GM19025 (cell line): ENCODE measurements at regions not wholly inside any gene's neighbourhood (a gene's known extent, or its start where the extent isn't known, plus 50 kb on each side); places are given as distances from the start of the nearest gene placed in this dataset.

Source experiments
- ATAC-seq: cut with Tn5 transposase; IDR thresholded peaks from one replicate; pipeline ENCODE4 v1.9.1; 2021; ENCODE audit warnings: mild to moderate bottlenecking, low read depth, moderate library complexity; ENCODE audit not compliant: unreplicated experiment

DNA sequence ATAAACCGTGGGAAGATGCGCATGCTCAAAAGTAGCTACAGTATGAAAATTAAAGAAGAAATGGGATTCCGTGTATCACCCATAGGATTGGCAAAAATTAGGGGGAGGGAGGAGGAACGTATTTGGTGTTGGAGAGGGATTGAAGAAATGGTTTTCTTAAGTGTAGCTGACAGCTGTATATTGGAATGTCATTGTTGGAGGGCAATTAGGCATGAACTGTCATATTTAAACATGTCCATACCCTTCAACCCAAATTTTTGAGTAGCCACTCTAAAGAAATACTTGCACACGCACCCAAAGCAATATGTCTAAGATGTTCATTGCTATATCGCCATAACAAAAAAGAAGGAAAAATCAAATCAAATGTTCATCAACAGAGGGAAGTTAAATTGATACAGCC is 144.7 kb downstream of the TLE3 start:
- no peak for ATAC-seq

DNA sequence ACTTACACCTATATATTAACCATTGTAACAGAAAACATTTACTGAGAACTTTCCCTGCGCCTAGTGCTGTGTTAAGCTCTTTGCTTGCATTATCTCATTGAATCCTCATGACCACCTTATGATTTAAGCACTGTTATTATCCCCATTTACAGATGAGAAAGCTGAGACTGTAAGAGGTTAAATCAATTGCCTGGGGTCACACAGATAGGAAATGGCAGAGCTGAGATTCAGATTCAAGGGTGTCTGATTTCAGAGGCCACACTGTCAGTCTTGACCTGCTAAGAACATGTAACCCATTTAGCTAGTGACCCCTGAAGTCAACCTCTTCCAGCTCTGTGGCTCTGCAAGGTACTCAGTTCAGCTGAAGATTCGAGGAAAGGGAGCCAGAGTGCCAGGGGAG is 143.9 kb downstream of the TLE3 start:
- ATAC-seq, result no peak

DNA sequence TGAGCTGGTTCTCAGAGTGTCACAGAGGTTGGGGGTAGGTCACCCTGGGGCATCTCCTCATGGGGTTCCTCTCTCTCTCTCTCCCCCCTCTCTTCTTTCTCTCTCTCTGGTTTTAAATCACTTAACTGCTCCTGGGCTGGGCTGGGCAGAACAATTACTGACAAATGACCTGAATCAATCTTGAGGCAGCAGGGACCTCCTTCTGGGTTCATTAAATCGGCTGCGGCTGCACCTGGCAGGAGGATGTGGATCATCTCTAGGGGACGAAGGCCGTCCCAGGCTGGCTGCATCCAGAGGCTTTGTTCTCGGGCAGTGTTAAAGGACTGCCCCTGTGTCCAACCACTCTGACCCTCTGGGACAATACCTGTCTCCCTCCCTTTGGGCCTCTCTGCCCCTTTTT is 143.1 kb downstream of the TLE3 start:
- ATAC-seq, result no peak

DNA sequence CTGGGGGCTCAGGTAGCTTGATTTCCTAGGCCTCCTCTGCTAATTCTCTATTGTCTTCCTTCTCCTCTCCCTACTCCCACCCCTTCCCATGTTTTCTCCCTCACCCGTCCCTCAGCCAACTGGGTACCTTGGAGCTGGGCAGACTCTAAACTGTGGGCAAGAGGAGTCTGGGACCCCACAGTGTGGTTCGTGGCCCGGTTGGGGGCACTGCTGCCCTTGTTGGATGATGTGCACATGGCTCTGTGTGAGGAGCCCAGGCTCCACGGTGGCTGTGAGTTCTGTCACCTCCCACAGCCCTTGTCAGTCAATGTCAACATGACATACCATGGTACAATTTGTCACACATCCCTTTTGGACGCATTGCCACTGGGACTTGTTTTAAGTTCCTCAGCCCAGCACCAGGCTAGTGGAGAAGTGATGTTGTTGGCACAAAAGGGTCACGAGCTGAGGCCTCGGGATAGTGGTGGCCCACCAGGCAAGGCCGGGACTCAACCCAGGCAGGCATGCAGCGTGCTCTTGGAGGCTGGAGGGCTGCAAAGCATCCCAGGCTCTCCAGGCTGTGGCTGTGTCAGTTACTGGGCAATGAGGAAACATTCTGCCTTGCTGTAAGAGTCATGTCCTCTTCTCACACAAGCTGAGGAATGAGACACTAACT is 142.3 kb downstream of the TLE3 start:
- no peak for ATAC-seq

DNA sequence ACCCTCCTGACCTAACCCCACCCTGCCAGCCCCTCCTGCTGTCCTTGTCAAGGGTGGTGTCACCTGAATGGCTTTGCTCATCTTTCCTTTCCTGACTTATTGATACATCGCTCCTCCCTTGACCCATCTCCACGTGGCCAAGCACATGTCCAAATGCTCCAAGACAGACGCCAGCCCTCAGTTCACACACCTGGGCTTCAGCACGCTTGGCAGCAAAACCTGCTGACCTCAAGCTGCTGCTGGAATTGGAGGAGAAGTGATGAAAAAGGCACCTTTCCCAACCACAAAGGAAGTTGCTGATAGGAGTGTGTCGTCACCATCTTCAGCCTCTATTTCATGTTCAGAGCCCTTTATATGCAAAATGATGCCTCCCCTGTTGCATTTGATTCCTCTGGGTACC is 141.3 kb downstream of the TLE3 start:
- ATAC-seq, result no peak

DNA sequence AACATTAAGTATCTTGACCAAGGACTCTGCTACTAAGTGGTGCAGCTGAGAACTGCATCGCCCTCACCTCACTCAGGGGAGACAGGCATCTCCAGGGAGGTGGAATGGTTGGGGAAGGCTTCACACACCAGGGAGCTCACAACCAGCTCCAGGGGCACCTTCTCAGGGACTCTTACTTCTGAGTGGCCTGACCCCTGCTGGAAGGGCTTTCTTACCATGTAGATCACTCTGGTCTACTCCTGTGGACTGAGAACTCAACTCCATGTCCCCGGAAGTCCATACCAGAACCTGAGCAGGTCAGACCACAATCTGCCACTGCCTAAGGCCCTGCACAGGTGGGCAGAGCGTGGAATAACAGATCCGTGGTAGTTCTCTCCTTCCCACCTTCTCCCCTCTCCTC is 140.5 kb downstream of the TLE3 start:
- ATAC-seq, result no peak

DNA sequence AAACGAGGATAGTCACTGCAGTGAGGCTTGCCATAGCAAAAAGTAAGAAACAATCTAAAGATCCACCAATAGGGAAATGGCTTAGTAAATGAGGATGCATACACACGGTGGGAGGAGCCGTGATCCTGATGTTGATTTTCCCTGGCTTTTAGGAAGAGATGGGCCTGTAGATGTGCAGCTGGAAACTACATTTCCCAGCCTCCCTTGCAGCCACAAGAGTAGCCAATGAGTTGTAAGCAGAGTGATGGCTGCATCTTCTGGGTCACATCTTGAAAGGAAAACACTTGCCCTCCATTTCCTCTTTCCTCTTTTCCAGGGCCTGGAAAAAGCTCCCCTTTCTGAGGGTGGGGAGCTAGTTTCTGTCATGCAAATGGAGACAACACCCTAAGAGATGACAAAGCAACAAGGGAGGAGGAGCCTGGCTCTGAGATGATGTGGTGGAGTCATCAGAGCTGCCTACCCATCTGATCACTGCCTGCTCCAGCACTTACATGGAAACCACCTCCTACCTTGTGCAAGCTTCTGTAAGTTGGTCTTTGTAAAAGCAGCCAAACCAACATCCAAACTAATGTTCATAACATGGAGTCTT is 139.1 kb downstream of the TLE3 start:
- no peak for ATAC-seq

DNA sequence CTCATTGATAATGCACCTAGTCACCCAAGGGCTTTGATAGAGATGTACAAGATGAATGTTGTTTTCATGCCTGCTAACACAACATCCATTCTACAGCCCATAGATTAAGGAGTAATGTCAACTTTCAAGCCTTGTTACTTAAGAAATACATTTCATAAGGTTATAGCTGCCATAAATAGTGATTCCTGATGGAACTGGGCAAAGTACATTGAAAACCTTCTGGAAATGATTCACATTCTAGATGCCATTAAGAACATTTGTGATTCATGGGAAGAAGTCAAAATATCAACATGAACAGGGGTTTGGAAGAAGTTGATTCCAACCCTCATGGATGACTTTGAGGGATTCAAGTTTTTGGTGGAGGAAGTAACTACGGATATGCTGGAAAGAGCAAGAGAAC is 135.2 kb downstream of the TLE3 start:
- no peak for ATAC-seq

DNA sequence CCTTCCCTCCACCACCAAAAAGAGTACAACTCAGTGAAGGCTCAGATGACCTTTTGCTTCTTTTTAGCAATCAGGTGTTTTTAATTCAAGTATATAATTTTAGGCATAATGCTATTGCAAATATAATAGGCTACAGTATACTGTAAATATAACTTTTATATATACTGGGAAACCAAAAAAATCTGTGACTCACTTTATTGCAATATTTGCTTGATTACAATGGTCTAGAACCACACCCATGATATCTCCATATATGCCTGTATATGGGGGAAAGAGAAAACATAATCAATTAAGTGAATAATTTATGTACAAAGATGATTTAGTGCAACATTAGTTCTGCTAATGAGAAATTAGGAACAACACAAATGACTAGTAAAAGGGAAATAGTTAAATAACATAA is 134.3 kb downstream of the TLE3 start:
- ATAC-seq, result no peak

DNA sequence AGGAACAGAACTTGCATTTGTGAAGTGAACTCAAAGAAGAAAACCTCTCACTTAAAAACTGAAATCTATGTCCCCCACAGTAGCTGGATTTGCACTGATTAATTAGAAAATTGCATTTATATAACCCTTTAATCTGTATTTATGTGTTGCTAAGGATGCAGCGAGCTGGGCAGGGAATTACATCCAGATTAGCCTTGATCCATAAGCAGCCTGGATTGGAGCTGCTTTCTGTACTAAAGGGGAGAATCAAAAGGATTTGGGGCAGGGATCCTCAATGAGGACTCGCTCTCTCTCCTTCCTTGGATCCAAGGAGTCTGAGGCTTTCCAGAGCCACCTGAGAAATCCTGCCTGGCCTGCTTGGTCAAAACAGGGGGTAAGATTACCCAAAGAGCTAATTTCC is 125.9 kb downstream of the TLE3 start:
- no peak for ATAC-seq

DNA sequence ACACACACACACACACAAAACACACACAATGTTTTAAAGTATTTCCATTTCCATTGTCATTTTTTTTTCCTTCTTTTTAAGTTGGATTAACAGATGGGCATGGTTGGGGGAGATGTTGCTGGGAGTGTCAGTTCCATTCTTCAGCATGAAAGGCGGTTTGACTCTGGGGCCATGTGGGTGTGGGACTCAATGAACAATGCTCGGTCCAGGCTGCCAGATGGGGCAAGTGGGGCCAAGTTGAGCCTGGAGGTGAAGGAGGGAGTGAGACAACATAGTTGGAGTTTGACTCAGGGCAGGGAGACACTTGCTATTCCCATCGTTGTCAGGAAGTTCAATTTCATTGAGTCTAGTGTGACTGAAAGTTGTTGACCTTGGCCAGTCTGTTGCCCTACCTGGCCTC is 125.3 kb downstream of the TLE3 start:
- ATAC-seq, result no peak

DNA sequence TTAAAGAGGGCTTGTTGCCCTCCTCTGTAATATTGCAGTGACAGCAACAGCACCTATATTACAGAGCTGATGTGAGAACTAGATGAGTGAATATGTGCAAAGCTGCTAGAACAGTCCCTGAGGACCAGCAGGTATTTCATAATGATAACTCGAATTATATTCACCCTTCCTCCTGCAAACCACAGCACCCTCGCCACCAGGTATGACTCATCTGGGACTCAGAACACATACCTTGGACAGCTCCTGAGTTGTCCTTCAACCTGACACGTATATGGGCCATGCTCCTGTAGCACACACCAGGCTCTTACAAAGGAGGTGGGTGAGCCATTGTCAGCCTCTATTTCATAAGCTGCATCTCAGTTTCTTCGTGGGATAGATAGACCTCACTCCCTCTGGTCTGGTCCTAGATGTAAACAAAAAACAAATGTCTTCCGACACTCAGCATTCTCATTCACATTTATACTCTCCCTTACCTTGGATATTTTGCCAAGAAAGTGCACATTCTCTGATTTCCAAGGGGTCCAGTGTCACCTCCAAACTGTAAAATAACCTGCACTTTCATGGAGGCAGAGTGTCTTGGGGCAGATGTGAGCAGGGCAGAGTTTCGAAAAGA is 124.5 kb downstream of the TLE3 start:
- no peak for ATAC-seq

DNA sequence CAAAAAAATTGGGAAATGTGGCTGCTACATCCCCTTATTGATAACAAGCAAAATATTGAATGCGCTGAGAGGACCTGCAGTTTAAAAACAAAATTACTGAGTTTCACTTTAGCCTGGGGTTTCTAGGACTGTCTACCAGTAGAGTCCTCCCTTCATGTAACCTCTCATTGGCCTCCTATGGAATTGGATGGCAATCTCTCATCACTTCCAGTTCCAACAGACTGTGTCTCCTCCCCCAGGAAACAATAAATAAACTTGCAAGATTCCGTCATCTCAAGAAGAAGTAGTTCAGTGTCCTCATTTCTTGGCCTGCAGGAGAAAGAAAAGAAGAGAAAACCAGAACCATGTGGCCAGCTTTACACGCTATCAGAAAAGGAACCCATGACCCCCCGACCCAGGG is 123.8 kb downstream of the TLE3 start:
- no peak for ATAC-seq

DNA sequence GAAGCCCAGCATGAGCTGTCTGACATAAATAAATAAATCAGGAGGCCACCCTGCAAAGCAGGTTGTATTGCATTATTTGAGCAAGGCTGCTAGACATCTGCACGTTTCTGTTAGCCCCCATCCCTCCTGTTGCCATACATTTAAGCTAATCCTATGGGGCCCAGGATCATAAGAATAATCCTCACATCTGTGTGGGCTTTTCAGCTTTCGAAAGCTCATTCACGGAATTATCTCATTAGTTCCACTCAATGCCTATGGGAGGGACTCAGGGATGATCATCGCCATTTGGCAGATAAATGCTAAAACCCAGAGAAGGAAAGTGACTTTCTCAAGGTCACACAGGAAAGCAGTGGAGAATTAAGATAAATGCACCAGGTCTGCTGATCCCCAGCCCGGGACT is 123.4 kb downstream of the TLE3 start:
- no peak for ATAC-seq

DNA sequence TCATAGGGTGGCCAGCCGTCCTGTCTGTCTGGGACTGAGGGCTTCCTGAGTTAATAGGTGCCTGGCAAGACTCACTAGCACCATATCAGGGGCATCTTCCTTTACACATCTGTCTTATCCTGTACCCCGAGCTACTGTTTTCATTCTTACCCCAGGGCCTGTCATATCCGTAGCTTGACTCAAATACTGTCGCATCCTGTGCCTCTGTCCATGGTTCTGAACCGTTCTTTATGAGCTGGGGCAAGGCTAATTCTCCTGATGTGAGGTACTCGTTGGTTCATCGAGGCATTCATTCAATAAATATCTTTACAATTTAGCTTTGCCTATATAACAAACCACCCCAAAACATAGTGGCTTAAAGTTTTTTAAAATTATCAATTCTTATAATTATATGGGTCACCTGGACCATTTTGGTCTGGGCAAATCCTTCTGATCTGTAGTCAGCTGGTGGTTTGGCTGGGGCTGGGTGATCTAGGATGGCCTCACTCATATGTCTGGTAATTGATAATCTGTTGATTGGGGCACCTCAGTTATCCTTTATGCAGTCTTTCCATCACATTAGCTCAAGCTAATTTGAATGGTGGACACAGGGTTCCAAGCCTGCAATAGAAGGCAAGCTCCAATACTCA is 121.2 kb downstream of the TLE3 start:
- ATAC-seq, result no peak

DNA sequence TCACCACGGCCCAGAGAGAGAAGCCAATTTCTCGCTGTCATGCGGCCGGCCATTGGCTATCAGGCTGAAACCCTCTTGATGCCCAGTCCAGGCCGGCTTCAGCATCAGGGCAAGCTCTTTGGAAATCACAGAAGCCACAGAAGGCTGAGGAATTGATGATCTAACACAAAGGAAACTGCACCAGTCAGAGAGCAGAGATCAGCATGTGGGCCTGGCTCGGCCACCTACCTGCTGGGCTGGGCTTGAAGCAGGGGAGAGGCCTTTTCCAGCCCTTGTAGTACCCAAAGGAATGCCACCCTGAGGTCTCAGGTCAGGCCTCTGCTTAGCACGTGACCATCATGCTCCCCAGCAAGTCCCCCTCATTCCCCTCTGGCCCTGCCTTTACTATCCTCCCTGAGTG is 119.1 kb downstream of the TLE3 start:
- no peak for ATAC-seq

DNA sequence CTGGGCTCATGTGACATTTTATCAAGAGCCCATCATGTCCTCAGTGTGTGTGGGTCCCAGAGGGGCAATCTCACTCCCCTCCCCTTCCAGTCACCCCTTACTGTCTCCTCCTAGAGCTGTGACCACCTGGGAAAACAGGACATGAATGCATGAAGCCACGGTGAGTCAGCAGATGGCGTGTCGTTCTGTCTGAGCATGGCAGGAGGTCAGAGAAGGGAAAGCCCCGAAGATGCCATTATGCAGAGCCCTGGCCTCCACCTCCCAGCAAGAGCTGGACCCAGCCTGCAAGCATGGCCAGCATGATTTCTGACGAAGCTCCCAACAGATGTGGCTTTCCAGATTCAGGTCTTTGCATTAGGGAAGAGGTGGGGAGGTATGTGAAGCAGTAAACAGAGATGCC is 118.5 kb downstream of the TLE3 start:
- peak; percentile 43 for ATAC-seq

DNA sequence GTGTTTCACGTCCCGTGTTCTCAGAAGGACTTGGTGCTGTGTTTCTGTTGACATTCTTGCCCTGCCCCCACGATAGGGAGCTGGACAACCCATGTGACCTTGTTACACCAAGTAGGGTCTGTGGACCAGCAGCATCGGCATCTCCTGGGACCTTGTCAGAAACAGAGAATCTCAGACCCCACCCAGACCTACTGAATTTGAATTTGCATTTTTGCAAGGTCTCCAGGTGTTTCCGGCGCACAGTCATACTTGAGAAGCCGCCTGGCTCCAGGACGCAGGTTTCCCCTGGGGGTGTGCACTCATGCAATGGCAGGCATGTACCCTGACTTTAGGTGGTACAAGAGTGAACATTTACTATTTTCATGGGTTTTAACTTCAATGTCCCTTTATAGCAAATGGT is 117.9 kb downstream of the TLE3 start:
- peak; percentile 82 for ATAC-seq

DNA sequence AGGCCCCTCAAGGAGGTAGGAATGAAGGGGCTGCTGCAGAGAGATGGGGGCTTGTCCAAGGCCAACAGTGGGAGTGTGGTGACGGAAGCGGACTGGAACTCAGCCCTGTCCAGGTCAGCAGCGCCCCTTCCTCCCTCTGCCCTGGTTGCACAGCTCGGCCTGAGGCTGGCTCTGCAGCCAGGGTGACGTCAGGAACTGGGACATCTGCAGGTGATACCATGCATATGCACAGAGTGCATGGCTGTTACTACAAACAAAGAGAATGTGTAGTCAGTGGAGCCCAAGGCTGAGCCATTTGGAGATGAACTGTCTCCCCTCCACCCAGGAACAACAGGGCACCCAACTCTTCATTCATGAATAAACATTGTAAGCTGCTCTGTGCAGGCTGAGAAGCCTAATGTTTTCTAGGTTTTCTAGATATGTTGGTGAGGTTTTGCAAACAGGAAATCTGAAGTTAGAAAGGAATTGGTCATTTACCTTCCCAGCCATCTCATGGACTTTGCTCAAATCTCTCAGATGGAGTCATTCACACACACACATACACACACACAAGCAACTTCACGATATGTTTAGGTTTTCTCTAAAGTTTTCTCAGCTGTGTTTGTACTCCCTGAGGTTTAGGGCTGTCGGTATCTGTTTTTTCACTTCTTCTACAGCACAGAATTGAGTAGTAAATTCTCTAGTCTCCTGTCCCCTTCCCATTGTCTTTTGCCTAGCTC is 117.2 kb downstream of the TLE3 start:
- peak; percentile 22 for ATAC-seq

DNA sequence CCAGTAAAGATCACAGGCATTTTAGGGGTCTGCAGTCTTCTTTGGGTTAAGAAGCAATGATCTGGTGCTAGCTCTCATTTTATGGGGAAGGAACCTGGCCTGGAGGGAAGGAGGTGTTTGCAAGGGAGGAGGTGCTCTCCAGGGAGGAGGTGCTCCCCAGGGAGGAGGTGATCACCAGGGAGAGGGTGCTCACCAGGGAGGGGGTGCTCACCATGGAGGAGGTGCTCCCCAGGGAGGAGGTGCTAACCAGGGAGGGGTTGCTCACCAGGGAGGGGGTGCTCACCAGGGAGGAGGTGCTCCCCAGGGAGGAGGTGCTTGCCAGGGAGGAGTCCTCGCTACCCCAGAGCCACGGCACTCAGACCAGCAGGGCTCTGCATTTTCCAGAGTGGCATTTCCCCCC is 115.7 kb downstream of the TLE3 start:
- ATAC-seq, result no peak

DNA sequence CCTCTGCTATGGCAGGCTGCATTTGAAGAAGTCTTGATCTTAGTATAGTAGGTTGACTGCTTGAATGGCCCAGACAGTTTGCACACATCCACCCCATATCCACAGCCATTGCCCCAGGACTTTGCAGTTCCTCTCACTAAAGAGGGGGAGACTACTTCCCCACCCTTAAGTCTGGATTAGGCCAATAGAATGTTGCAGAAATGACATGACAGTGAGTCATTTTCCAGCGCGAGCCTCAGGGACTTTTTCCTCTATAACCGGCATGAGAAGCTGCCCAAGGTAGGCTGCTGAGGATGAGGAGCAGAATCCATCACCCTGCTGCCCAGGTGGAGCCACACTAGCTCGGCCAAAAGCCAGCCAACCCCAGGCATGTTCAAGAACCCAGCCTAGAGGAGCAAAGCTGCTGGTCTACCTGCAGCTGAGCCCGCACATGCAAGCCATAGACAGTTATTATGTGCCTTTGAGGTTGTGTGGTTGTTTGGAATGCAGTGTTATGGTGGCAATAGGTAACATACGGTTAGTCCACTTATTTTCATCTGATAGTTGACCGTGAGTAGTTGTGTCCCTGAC is 113.9 kb downstream of the TLE3 start:
- ATAC-seq, result no peak
